Tibial artery (tissue), 4 donors: ENCODE measurements at regions not wholly inside any gene's neighbourhood (a gene's known extent, or its start where the extent isn't known, plus 50 kb on each side); places are given as distances from the start of the nearest gene placed in this dataset.

Experiments used
- DNase-seq, 2 donors: peaks; one replicate each; pipeline ENCODE4 v3.0.0-alpha.2; 2019
- H3K27ac ChIP-seq, 2 donors: fragments of 200-600 bp; sonication (generic) in 1 of 2; 1 replicate in 1 of 2; 2 replicates in 1 of 2; pipeline ENCODE4 v1.5.1; 2018 to 2019; ENCODE audit warnings: mild to moderate bottlenecking in 1 of 2
- H3K27me3 ChIP-seq, 2 donors: fragments of 200-600 bp; sonication (generic) in 1 of 2; one replicate each; pipeline versions ENCODE4 v1.5.1 to v1.6.0; 2016 to 2019
- H3K36me3 ChIP-seq, 3 donors: fragments of 200-600 bp; sonication (generic) in 2 of 3; one replicate each; pipeline ENCODE4 v1.5.1; 2016 to 2019; ENCODE audit warnings: mild to moderate bottlenecking in 2 of 3
- H3K4me1 ChIP-seq, 4 donors: fragments of 200-600 bp; sonication (generic) in 2 of 4; 1 replicate in 3 of 4; 2 replicates in 1 of 4; pipeline ENCODE4 v1.5.1; 2016 to 2019
- H3K4me3 ChIP-seq, 2 donors: fragments of 200-600 bp; sonication (generic) in 1 of 2; 1 replicate in 1 of 2; 2 replicates in 1 of 2; pipeline ENCODE4 v1.5.1; 2018 to 2019; ENCODE audit warnings: mild to moderate bottlenecking in 2 of 2
- H3K9me3 ChIP-seq, 3 donors: fragments of 200-600 bp; sonication (generic) in 1 of 3; one replicate each; pipeline ENCODE4 v1.5.1; 2016 to 2019
- intact Hi-C: fragments of 100-400 bp; cut with DNase I; formaldehyde crosslinking; loops from one replicate; pipeline ENCODE4 v1.15.0; 2023; ENCODE audit warnings: low total_unique reads
- TF ChIP-seq, protein P1 (sequence below), 2 experiments: fragments of 200-600 bp in 1 of 2; fragments of 450-650 bp in 1 of 2; IDR thresholded peaks; one replicate each; pipeline ENCODE4 v1.5.1; 2017 to 2019; ENCODE audit warnings: antibody characterized with exemption in 2 of 2, mild to moderate bottlenecking in 1 of 2, moderate library complexity in 1 of 2

DNA sequence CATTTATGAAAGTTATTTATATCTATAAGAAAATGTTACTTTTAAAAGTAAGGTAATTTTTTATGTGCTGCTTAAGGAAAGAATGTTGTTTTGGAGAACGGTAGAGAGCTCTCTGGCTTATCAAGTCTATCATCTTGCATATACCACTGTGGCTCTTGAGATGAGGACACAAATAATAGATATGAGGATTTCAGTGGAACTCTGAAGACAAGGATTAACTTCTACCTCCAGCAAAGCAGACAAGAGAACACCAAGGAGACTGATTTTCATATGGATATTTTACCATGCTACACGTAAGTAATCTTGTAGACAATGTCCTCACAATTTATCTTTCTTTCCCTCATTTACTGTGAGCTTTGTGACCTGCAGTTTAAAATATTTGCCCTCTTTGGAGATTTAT, 557.5 kb upstream of the NDST4 start:
- no peak overlapping the region for H3K27ac ChIP-seq
- H3K4me3 ChIP-seq: no peak overlapping the region
- intact Hi-C loops: no loop called here
- no peaks in the 10 kb centered on the region for H3K36me3 ChIP-seq
- DNase-seq: no peak
- TF ChIP-seq, protein P1, sequence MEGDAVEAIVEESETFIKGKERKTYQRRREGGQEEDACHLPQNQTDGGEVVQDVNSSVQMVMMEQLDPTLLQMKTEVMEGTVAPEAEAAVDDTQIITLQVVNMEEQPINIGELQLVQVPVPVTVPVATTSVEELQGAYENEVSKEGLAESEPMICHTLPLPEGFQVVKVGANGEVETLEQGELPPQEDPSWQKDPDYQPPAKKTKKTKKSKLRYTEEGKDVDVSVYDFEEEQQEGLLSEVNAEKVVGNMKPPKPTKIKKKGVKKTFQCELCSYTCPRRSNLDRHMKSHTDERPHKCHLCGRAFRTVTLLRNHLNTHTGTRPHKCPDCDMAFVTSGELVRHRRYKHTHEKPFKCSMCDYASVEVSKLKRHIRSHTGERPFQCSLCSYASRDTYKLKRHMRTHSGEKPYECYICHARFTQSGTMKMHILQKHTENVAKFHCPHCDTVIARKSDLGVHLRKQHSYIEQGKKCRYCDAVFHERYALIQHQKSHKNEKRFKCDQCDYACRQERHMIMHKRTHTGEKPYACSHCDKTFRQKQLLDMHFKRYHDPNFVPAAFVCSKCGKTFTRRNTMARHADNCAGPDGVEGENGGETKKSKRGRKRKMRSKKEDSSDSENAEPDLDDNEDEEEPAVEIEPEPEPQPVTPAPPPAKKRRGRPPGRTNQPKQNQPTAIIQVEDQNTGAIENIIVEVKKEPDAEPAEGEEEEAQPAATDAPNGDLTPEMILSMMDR (IDR thresholded peaks at IDR 0.05): no peak
- no peaks in the 10 kb centered on the region for H3K27me3 ChIP-seq
- no peaks in the 10 kb centered on the region for H3K4me1 ChIP-seq
- no peaks in the 10 kb centered on the region for H3K9me3 ChIP-seq

DNA sequence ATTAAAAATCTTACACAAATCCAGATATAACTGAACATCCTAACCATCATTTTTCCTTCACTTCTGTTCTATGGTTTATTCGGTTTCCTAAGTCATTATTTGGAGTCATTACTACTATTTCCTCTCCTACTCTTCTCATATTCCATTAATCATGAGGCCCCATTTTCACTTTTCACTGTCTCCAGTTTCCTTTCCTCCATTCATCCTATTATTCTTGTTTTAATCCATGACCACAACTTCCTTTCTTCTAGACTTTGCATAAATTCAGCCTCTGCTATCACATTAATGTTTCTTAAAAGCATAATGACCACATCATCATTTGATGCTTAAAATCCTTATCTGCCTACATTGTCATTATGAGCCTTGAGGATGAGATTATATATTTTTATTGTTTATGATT, 555.0 kb upstream of the NDST4 start:
- H3K4me3 ChIP-seq: no peak overlapping the region
- H3K27me3 ChIP-seq: no peaks in the 10 kb centered on the region
- intact Hi-C loops: no loop called here
- H3K9me3 ChIP-seq: no peaks in the 10 kb centered on the region
- DNase-seq: no peak
- no peaks in the 10 kb centered on the region for H3K4me1 ChIP-seq
- no peaks in the 10 kb centered on the region for H3K36me3 ChIP-seq
- no peak overlapping the region for H3K27ac ChIP-seq
- TF ChIP-seq, protein P1 (IDR thresholded peaks at IDR 0.05): no peak

DNA sequence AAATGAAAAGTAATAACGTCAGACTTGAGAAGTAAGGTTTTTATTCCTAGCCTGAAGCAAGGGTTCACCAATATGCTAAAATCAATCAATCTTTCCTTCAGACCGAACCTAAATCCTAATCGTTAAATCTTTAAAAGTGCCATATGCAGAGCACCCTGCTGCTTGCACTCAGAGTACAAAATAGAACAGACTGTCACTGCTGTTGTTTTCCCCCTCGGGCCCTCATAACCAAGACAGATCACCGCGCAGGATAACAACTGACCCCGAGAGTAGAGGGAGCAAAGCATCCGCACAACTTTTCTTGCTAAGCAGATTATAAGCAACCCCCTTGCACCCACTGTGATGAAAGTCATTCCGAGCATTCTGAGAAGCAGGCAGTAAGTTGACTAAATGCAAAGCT, 550.9 kb upstream of the NDST4 start:
- no peak for DNase-seq
- H3K4me1 ChIP-seq: no peaks in the 10 kb centered on the region
- TF ChIP-seq, protein P1 (IDR thresholded peaks at IDR 0.05): no peak
- intact Hi-C loops: no loop called here
- no peaks in the 10 kb centered on the region for H3K27me3 ChIP-seq
- H3K36me3 ChIP-seq: no peaks in the 10 kb centered on the region
- no peaks in the 10 kb centered on the region for H3K9me3 ChIP-seq
- H3K27ac ChIP-seq: no peak overlapping the region
- H3K4me3 ChIP-seq: no peak overlapping the region

DNA sequence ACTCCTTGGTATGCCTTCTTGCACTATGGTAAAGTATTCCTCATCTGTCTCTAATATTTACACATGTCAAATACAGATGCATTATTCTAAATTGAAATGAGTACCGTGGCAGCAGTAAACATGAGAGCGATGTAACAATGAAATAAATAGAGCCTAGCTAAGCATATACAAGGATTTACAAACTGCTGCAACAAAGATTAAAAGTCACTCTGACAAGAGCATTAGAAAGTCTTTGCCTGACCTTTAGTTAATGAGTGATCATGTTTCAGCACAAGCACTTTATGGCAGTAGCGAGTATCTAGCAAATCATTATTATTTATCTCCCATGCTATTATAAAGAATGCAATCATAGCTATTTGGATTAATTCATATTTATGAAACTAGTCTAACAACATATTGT, 547.0 kb upstream of the NDST4 start:
- no peaks in the 10 kb centered on the region for H3K9me3 ChIP-seq
- no peak overlapping the region for H3K27ac ChIP-seq
- DNase-seq: no peak
- H3K4me1 ChIP-seq: no peaks in the 10 kb centered on the region
- H3K27me3 ChIP-seq: no peaks in the 10 kb centered on the region
- intact Hi-C loops: no loop called here
- TF ChIP-seq, protein P1 (IDR thresholded peaks at IDR 0.05): no peak
- H3K4me3 ChIP-seq: no peak overlapping the region
- H3K36me3 ChIP-seq: no peaks in the 10 kb centered on the region

DNA sequence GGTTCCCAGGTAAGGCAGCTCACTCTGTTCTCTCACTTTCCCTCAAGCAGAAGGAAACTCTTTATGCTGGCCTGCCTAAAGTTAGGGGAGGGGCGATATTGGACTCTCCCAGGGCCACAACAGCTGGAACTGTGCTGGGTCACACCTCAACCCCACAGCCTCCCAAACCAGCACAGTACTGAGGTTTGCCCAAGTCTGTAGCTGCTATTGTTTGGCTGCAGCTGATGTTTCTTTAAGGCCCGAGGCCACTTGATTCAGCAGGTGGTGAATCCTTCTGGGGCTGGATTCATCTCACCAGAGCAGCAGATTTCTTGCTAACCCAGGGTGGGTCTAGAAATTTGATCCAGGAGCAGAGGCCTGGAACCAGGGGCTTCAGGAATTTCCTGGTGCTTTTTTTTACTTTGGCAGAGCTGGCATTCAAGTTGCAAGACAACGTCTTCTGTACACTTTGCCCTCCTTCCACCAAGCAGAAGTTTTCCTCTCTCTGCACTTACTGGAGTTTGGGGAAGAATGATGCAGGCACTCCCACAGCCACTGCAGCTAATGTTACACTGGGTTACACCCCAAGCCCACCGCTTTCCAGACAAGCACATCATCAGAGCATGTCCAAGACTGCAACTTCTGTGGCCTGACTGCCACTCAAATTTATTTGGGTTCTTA, 544.7 kb upstream of the NDST4 start:
- Histone ChIP-seq H3K9me3 (no peaks in the 10 kb centered on the region), H3K4me3 (no peak overlapping the region), H3K27me3 (no peaks in the 10 kb centered on the region), H3K27ac (no peak overlapping the region), H3K36me3 (no peaks in the 10 kb centered on the region), H3K4me1 (no peaks in the 10 kb centered on the region)
- no peak for DNase-seq
- intact Hi-C loops: no loop called here
- TF ChIP-seq, protein P1 (IDR thresholded peaks at IDR 0.05): no peak

DNA sequence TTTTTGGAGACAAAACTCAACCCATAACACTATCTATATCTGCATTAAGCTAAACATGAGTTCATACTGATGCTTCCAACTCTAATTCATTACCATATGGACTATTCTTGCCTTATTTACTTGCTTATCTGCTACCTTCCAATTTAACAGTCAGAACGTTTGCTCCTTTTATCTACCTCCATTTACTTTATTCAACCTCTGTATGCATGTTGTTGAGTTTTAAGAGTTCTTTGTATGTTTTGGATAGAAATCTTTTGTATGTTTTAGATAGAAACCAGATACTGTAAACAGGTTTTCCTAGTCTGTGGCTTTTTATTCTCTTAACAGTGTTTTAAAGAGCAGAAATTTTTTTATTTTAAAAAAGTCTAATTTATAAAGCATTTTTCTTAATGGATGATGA, 542.2 kb upstream of the NDST4 start:
- TF ChIP-seq, protein P1 (IDR thresholded peaks at IDR 0.05): no peak
- no peaks in the 10 kb centered on the region for H3K27me3 ChIP-seq
- H3K36me3 ChIP-seq: no peaks in the 10 kb centered on the region
- no peak overlapping the region for H3K27ac ChIP-seq
- H3K4me1 ChIP-seq: no peaks in the 10 kb centered on the region
- intact Hi-C loops: no loop called here
- H3K4me3 ChIP-seq: no peak overlapping the region
- DNase-seq: no peak
- no peaks in the 10 kb centered on the region for H3K9me3 ChIP-seq
